ENCODE measurements at regions not wholly inside any gene's neighbourhood (a gene's known extent, or its start where the extent isn't known, plus 50 kb on each side); places are given as distances from the start of the nearest gene placed in this dataset.

DNA sequence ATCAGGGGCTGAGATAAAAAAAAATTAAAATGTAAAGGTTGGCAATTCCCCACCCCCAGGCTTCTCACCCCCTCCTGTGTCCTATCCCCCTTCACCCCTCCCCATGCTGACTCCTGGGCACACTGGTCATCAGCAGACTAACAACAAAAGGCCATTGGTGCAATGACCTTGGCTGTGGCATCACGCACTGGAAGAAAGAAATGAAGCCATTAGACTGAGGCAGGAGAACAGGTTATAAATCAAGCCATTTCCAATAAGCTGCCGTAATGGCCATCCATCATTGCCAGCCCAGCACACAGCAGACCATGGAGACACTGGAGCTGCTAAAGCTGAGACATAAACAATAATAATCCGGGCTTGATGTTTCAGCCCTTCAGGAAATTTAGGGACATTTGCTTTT is 342.4 kb upstream of the ETAA1 start:
- no peak for DNase-seq

GRCh38 chr2:67055387-67056304 is 341.5 kb upstream of the ETAA1 start:
- no peak for DNase-seq

DNA sequence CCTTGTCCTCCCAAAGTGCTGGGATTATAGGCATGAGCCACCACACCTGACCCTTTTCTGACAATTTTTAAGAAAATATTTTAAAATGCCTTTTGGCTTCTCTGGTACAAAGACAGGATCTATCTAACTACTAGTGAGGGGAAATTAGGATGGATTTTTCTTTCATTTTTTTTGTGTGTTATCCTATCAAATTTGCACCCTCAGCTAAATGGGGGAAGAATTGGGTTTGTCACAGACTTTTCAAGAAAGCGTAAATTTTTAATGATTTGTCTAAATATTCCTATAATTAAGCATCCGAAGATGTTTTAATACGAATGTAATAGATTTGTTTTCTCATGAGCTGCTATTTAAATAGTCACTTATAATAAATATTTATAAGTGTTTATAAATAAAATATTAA is 340.0 kb upstream of the ETAA1 start:
- no peak for DNase-seq

- DNase-seq = peak; percentile 37
These were observed 339.0 kb upstream of the ETAA1 start for GRCh38 chr2:67057901-67058703.

GRCh38 chr2:67065046-67065445 is 332.1 kb upstream of the ETAA1 start:
- DNase-seq = no peak

DNA sequence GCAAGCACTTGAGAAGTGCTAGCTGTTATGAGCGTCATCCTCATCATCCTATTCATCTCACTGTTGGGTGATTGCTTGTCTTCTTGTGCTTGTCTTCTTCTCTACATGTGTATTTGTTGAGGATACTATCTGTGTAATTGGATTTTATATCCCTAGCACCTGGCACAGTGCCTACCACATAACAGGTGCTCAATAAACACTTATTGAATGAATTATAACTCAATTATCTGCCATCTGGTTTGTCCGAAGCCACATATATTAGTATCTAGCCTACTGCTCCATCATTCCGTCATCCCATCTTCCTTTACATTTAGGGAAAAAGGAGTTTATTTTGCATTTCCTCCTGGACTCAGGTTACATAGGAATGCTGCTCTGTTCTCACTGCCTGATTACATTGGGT is 330.4 kb upstream of the ETAA1 start:
- DNase-seq = no peak

- no peak for DNase-seq
These were observed 329.5 kb upstream of the ETAA1 start for GRCh38 chr2:67067656-67068055.

- no peak for DNase-seq
These were observed 326.3 kb upstream of the ETAA1 start for GRCh38 chr2:67070826-67071225.

GRCh38 chr2:67075056-67075455 is 322.1 kb upstream of the ETAA1 start:
- no peak for DNase-seq

DNA sequence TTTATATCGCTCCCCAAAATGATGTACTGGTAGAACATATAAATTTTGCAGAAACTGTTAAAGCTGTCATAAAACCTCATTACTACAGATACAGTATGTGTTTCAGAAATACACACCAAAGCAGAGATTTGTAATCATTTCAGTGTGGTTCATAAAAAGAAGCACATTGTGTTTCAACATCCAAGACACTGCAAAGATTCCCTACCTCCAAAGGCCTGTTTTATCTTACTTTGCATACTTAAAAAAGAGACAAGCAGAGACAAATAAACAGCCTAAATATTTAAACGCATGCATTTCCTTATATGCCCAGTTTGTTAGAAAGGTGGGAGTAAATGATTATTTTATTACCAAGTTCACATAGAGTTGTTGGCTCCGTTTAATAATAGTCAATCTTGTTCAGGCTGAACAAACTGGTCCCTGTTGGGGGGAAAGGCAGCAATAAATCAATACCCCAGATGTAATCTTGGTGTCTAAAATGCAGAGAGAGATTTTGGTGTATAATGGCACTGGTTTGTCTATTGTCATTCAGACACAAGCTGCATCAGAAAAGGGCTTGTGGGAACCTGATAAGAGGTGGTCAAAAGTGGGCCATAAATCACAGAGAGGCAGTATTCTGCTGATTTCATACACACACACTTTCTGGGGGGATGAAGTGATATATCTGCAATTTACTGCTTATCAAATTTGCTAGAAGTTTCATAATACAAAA is 321.4 kb upstream of the ETAA1 start:
- DNase-seq = no peak

DNA sequence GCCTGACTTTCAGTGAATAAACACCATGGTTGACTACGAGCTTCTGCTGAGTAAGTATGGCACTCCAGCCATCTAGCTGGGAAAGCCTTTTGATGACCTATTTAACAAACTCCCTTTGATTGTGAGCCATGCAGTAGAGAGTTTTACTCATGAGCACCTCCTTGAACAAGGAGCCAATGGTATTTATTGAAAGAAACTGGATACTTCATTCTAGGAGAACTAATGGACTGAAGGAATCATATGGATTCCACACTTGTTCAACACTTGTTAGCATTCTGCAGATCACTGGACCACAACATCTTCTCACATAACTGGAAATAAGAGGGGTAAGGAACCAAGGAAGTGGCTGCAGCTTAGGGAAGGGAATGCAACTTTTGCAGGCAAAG is 320.9 kb upstream of the ETAA1 start:
- DNase-seq = no peak

GRCh38 chr2:67079729-67080128 is 317.4 kb upstream of the ETAA1 start:
- no peak for DNase-seq

- no peak for DNase-seq
These were observed 314.3 kb upstream of the ETAA1 start for GRCh38 chr2:67082813-67083212.

DNA sequence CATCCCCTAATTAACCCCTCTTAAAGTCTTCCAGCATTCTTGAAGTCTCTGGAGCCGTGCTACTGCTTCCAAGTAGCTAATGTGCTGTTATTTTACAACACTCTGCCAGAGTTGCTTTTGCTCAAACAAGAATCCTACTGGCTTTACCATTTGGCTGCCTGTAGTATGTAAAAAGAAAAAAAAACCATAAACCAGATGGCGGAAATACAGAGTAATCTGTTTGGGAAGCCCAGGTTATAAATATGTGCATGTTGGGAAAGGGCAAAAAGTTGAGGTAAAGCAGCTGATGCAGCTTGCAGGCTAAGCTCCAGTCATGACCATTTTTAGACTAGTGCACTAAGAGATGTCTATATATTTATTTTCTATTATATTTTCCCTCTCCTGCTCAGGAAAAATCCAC is 313.2 kb upstream of the ETAA1 start:
- DNase-seq = peak; percentile 48

DNA sequence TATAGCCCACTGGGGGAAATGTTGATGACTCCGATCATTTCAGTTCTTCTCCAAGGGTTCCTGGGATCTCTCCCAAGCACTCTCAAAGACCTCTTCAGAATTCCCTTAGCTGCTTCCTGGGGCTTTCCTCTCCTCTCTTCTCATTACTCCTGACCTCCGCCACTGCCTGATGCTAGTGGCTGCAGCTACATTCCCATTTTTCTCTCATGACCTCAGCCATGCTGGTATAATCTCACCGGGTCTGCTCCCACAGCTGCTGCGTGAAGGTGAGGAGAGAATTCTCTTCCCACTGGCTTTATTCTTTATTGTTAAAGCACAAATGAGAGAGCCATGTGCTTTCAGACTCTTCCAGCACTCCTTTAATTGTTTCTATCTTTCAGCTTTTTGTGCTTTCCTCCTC is 312.0 kb upstream of the ETAA1 start:
- no peak for DNase-seq

GRCh38 chr2:67091681-67092080 is 305.5 kb upstream of the ETAA1 start:
- no peak for DNase-seq

DNA sequence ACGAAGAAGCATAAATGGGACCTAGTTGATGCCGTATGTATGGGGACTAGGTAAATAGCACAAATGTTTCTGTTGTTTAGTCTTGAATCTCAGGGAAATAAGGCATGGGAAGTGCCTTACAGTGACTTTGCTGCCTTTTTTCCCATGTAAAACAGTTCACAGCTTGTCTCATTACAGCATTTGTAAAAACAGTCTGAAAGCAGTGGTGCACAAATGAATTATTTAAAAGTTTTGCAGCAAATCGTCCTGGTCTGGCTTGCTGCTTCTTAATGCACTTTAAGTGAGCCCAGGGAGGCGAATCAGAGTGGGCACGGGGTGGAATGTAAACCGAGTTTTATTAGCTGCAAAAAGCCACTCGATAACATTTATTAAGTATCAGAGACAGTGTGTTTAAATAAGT is 302.0 kb upstream of the ETAA1 start:
- no peak for DNase-seq

- DNase-seq = no peak
These were observed 300.2 kb upstream of the ETAA1 start for GRCh38 chr2:67096886-67097285.

GRCh38 chr2:67103157-67103556 is 294.0 kb upstream of the ETAA1 start:
- DNase-seq = no peak

- no peak for DNase-seq
These were observed 288.9 kb upstream of the ETAA1 start for GRCh38 chr2:67108231-67108630.

DNA sequence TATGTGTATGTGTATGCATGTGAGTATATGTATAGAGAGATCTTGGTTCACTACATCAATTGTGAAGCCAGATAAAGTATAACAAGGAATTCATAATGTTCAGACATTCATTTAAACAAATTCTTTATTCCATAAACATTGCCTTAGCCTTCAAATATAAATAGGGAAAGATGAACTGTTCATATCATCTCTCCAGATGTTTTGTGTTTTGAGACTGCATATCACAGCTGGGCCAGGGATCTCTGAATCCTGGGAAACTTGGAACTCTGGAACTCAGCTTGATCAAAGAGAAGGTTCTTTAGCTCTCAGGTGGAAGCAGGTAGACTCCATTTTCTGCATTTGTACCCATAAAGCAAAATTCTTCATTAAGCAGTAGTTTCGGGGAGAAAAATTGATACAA is 272.6 kb upstream of the ETAA1 start:
- DNase-seq = no peak

DNA sequence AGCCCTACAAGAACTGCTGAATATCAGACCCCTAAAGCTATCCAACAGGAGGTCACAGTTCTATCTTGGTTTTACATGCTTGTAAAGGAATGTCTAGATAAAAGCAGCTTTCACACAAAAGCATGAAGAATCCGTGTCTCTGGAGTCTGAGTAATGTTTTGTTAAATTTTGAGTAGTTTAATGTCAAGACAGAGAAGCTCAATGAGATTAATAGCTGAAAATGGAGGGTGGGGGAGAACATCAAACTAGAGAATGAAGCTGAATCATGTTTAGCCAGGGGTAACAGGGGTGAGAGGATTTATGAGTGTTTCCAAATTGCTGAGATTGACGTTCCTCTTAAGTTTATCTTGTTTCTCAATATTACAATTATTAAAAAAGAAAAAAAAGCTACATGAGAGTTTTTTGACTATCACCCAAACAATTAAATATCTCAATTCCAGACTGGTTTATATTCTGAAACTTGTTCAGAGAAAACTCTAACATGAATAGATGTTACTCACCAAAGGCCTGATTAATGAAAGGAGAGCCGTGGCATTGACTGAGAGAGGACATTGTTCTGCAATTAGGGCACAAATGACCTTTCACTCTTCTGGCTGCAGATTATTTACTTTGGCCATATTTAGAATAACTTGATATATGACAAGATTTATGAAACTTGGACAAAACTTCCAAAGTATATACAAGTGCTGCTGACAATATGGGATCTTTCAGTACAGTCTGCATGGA is 266.4 kb upstream of the ETAA1 start:
- DNase-seq = no peak

- DNase-seq = no peak
These were observed 265.9 kb upstream of the ETAA1 start for GRCh38 chr2:67131257-67131609.

Data from NCI-H1694 (cell line).